ENCODE measurements at regions not wholly inside any gene's neighbourhood (a gene's known extent, or its start where the extent isn't known, plus 50 kb on each side); places are given as distances from the start of the nearest gene placed in this dataset.
"Not testable (repeated sequence)": the region's sequence is repeated elsewhere in the genome, so short reads cannot be mapped to it uniquely, and the experiment has no call there.

DNA sequence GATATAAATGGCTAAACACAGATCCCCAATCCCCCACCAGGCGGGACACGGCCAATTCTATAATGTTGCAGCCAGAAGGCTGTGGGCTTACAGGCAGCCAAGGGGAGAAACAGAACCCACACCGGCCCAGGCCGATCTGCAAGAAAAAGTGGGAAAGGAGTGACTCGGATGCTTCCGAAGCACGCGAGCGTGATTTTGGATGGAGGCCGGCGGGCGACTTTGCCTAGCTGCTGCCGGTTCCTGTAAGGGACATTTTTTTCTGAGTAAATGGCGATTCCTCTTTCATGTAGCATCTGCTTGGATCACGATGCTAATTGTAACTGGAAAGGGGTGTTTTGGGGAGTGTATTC is 470.2 kb downstream of the PCDH19 start:
- TF ChIP-seq, protein P1, sequence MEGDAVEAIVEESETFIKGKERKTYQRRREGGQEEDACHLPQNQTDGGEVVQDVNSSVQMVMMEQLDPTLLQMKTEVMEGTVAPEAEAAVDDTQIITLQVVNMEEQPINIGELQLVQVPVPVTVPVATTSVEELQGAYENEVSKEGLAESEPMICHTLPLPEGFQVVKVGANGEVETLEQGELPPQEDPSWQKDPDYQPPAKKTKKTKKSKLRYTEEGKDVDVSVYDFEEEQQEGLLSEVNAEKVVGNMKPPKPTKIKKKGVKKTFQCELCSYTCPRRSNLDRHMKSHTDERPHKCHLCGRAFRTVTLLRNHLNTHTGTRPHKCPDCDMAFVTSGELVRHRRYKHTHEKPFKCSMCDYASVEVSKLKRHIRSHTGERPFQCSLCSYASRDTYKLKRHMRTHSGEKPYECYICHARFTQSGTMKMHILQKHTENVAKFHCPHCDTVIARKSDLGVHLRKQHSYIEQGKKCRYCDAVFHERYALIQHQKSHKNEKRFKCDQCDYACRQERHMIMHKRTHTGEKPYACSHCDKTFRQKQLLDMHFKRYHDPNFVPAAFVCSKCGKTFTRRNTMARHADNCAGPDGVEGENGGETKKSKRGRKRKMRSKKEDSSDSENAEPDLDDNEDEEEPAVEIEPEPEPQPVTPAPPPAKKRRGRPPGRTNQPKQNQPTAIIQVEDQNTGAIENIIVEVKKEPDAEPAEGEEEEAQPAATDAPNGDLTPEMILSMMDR (IDR thresholded peaks at IDR 0.05): no peak
- Mint-ChIP-seq H3K27ac (no peak overlapping the region), H3K27me3 (ENCODE audit: low read depth in 3 of 3) (peaks cover 0 to 15% (median 0%) of the 10 kb centered on the region in 3 donors), H3K4me1 (no peaks in the 10 kb centered on the region), H3K36me3 (no peaks in the 10 kb centered on the region), H3K4me3 (no peak overlapping the region), H3K9me3 (peaks cover 0 to 4% (median 2%) of the 10 kb centered on the region in 7 donors)
- H3K27ac ChIP-seq (ENCODE audit: low read depth in 1 of 2, low read length in 2 of 2): no peak overlapping the region
- H3K79me2 ChIP-seq (ENCODE audit: insufficient read depth, low read length): no peaks in the 10 kb centered on the region
- WGBS (ENCODE audit: insufficient coverage): 40% methylated on average over 1 of the region's 15 CpGs
- no peak for DNase-seq
- H3K9me3 ChIP-seq (replicated peaks in 1 of 2; ENCODE audit: control insufficient read depth in 1 of 2, insufficient read depth in 1 of 2, low read length in 2 of 2): no peaks in the 10 kb centered on the region
- no peaks in the 10 kb centered on the region for H3K36me3 ChIP-seq (replicated peaks in 1 of 2; ENCODE audit: control insufficient read depth in 1 of 2, insufficient read depth in 2 of 2, low read length in 2 of 2)
- H2AFZ ChIP-seq (ENCODE audit: insufficient read depth, low read depth, low read length, poor library complexity, severe bottlenecking): no peak overlapping the region
- no peaks in the 10 kb centered on the region for H3K4me1 ChIP-seq (ENCODE audit: control insufficient read depth in 1 of 2, insufficient read depth in 2 of 2, low read length in 2 of 2)
- no peak overlapping the region for H3K4me2 ChIP-seq (replicated peaks; ENCODE audit: extremely low read depth, low read length, poor library complexity, severe bottlenecking)
- no peaks in the 10 kb centered on the region for H4K20me1 ChIP-seq (ENCODE audit: insufficient read depth, low read length)
- H3K9ac ChIP-seq (ENCODE audit: insufficient read depth, low read length, poor library complexity, severe bottlenecking): no peak overlapping the region
- no peaks in the 10 kb centered on the region for H3K27me3 ChIP-seq (ENCODE audit: control insufficient read depth in 2 of 2, insufficient read depth in 2 of 2, low read length in 2 of 2)
- H3K4me3 ChIP-seq (replicated peaks in 1 of 3; ENCODE audit: low read depth in 2 of 3, low read length in 3 of 3): no peak overlapping the region
- intact Hi-C loops (cut with micrococcal nuclease): no loop called here

DNA sequence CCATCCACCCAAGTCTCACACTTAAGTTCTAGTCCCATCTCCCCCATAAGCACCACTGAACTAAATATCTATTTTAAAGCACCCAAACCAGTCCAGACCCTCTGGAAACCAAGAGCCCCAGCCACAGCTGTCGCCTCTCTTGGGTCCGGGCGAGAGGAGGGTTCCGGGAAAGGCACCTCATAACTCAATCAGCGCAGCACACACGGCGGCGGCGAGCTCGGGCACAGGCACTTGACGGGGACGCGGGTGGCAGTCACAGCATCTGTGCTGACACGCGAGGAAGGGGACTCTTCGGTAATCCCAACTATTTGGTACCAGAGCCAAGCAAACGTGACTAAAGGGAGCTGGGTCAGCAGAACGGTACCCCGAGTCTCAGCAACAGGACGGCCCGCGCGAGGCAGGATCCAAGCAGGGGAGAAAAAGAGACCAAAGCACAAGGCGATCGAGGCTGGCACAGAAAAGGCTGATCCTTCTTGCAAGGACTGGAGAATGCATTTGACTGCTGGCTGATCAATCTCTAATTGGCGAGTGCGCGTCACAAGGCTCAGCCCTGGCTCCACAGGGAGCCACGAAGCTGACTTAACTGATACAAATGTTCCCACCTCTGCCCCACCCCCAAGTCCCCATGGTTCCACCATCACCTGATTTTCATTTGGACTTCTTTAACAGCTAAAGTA is 470.7 kb downstream of the PCDH19 start:
- H3K27ac ChIP-seq (ENCODE audit: low read depth in 1 of 2, low read length in 2 of 2); H3K36me3 ChIP-seq (replicated peaks in 1 of 2; ENCODE audit: control insufficient read depth in 1 of 2, insufficient read depth in 2 of 2, low read length in 2 of 2); H2AFZ ChIP-seq (ENCODE audit: insufficient read depth, low read depth, low read length, poor library complexity, severe bottlenecking); H3K79me2 ChIP-seq (ENCODE audit: insufficient read depth, low read length); H3K4me3 ChIP-seq (replicated peaks in 1 of 3; ENCODE audit: low read depth in 2 of 3, low read length in 3 of 3); H3K27ac Mint-ChIP-seq; H3K4me3 Mint-ChIP-seq; H3K4me1 Mint-ChIP-seq; H3K9ac ChIP-seq (ENCODE audit: insufficient read depth, low read length, poor library complexity, severe bottlenecking); H3K27me3 ChIP-seq (ENCODE audit: control insufficient read depth in 2 of 2, insufficient read depth in 2 of 2, low read length in 2 of 2); H4K20me1 ChIP-seq (ENCODE audit: insufficient read depth, low read length); intact Hi-C loops (cut with micrococcal nuclease); H3K36me3 Mint-ChIP-seq; H3K9me3 ChIP-seq (replicated peaks in 1 of 2; ENCODE audit: control insufficient read depth in 1 of 2, insufficient read depth in 1 of 2, low read length in 2 of 2); DNase-seq; H3K4me2 ChIP-seq (replicated peaks; ENCODE audit: extremely low read depth, low read length, poor library complexity, severe bottlenecking); H3K9me3 Mint-ChIP-seq; H3K4me1 ChIP-seq (ENCODE audit: control insufficient read depth in 1 of 2, insufficient read depth in 2 of 2, low read length in 2 of 2): not testable (repeated sequence)
- H3K27me3 Mint-ChIP-seq (ENCODE audit: low read depth in 3 of 3): peaks cover 0 to 12% (median 0%) of the 10 kb centered on the region in 3 donors
- WGBS (ENCODE audit: insufficient coverage): 58% methylated on average over 9 of the region's 29 CpGs
